Natural killer cell (primary cell): ENCODE measurements at regions not wholly inside any gene's neighbourhood (a gene's known extent, or its start where the extent isn't known, plus 50 kb on each side); places are given as distances from the start of the nearest gene placed in this dataset.

ENCODE experiments used
- ATAC-seq, 3 donors: fragments of 150-1000 bp in 2 of 3; fragments of 200-7000 bp in 1 of 3; cut with Tn5 transposase; 1 replicate in 1 of 3; 2 replicates in 2 of 3; pipeline ENCODE4 v1.10.0; 2021; ENCODE audit warnings: mild to moderate bottlenecking in 2 of 3, moderate library complexity in 2 of 3
- DNase-seq, 2 donors: peaks; one replicate each; pipeline versions ENCODE4 v3.0.0 to v3.0.0-alpha.2; 2013 to 2021; ENCODE audit warnings: mixed read lengths in 1 of 2
- H3K27ac ChIP-seq: one replicate; pipeline ENCODE4 v1.5.1; 2013; ENCODE audit warnings: mild to moderate bottlenecking, low read length
- H3K27me3 ChIP-seq: one replicate; pipeline ENCODE4 v1.6.1; 2013; ENCODE audit warnings: low read length; ENCODE audit not compliant: control insufficient read depth, insufficient read depth
- H3K36me3 ChIP-seq: one replicate; pipeline ENCODE4 v1.6.1; 2013; ENCODE audit warnings: low read length; ENCODE audit not compliant: control insufficient read depth, insufficient read depth
- H3K4me1 ChIP-seq: one replicate; pipeline ENCODE4 v1.6.1; 2013; ENCODE audit warnings: low read length; ENCODE audit not compliant: control insufficient read depth, insufficient read depth
- H3K4me3 ChIP-seq: one replicate; pipeline ENCODE4 v1.5.1; 2013; ENCODE audit warnings: low read length
- H3K9me3 ChIP-seq: one replicate; pipeline ENCODE4 v1.6.1; 2013; ENCODE audit warnings: low read length; ENCODE audit not compliant: control insufficient read depth, insufficient read depth
- H3K27ac Mint-ChIP-seq, 2 donors: one replicate each; pipeline ENCODE4 v1.8.0; 2022; ENCODE audit warnings: mild to moderate bottlenecking in 2 of 2, mixed read lengths in 2 of 2, moderate library complexity in 1 of 2
- H3K27me3 Mint-ChIP-seq, 2 donors: one replicate each; pipeline ENCODE4 v1.8.0; 2022; ENCODE audit warnings: low read depth in 2 of 2, mixed read lengths in 2 of 2
- H3K36me3 Mint-ChIP-seq: one replicate; pipeline ENCODE4 v1.8.0; 2022; ENCODE audit warnings: mixed read lengths
- H3K4me1 Mint-ChIP-seq, 2 donors: one replicate each; pipeline ENCODE4 v1.8.0; 2022; ENCODE audit warnings: mixed read lengths in 2 of 2
- H3K4me3 Mint-ChIP-seq: one replicate; pipeline ENCODE4 v1.8.0; 2022; ENCODE audit warnings: mild to moderate bottlenecking, moderate library complexity, mixed read lengths
- H3K9me3 Mint-ChIP-seq, 2 donors: one replicate each; pipeline ENCODE4 v1.8.0; 2022; ENCODE audit warnings: mixed read lengths in 2 of 2
- WGBS: methylation state at CpG from one replicate; pipeline ENCODE4 v1.1.7; 2013; ENCODE audit warnings: missing lambda C conversion rate; ENCODE audit not compliant: insufficient coverage; 5-methylcytosine and 5-hydroxymethylcytosine counted together
- intact Hi-C: fragments of 100-400 bp; cut with micrococcal nuclease; formaldehyde crosslinking; loops from one replicate; pipeline ENCODE4 v1.14.2; 2022
- TF ChIP-seq, protein P1 (sequence below): fragments of 200-600 bp; IDR thresholded peaks from one replicate; pipeline ENCODE4 v1.8.0; 2022; ENCODE audit warnings: antibody characterized with exemption

DNA sequence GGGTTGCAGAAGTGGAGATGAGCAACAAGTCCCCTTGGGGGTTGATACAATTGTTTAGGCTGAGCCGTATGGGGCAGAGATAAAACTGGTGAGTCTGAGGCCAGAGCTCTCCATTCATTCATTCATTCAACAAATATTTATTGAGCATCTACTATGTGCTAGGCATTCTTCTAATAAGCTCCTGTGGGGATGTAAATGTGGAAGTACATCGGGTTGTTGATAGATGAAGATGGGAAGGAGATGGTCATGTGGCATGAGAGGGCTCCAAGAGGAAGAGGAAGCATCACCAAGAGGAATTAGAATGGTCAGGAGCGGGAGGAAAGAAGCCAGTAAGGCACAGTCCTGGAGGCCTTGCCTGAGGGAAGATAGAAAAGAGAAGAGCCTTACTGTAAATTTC lies 98.7 kb upstream of the MLN start:
- TF ChIP-seq, protein P1, sequence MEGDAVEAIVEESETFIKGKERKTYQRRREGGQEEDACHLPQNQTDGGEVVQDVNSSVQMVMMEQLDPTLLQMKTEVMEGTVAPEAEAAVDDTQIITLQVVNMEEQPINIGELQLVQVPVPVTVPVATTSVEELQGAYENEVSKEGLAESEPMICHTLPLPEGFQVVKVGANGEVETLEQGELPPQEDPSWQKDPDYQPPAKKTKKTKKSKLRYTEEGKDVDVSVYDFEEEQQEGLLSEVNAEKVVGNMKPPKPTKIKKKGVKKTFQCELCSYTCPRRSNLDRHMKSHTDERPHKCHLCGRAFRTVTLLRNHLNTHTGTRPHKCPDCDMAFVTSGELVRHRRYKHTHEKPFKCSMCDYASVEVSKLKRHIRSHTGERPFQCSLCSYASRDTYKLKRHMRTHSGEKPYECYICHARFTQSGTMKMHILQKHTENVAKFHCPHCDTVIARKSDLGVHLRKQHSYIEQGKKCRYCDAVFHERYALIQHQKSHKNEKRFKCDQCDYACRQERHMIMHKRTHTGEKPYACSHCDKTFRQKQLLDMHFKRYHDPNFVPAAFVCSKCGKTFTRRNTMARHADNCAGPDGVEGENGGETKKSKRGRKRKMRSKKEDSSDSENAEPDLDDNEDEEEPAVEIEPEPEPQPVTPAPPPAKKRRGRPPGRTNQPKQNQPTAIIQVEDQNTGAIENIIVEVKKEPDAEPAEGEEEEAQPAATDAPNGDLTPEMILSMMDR: no peak
- no peak overlapping the region for H3K4me3 ChIP-seq
- intact Hi-C loops: no loop called here
- peaks cover 6% of the 10 kb centered on the region for H3K27me3 ChIP-seq
- DNase-seq (no peak), ATAC-seq (no peak)
- H3K36me3 ChIP-seq: no peaks in the 10 kb centered on the region
- H3K27ac ChIP-seq: no peak overlapping the region
- peaks cover 46% of the 10 kb centered on the region for H3K4me1 ChIP-seq
- no peaks in the 10 kb centered on the region for H3K9me3 ChIP-seq
- H3K27ac Mint-ChIP-seq: peak overlapping the region in 1 of 2 donors; percentile 79
- H3K4me1 Mint-ChIP-seq: peaks cover 65 to 68% of the 10 kb centered on the region in 2 donors
- no peaks in the 10 kb centered on the region for H3K9me3 Mint-ChIP-seq
- H3K27me3 Mint-ChIP-seq: peaks cover 45 to 50% of the 10 kb centered on the region in 2 donors
- peak overlapping the region; percentile 2 for H3K4me3 Mint-ChIP-seq
- WGBS: 77% methylated on average over 2 of the region's 3 CpGs
- H3K36me3 Mint-ChIP-seq: no peaks in the 10 kb centered on the region

DNA sequence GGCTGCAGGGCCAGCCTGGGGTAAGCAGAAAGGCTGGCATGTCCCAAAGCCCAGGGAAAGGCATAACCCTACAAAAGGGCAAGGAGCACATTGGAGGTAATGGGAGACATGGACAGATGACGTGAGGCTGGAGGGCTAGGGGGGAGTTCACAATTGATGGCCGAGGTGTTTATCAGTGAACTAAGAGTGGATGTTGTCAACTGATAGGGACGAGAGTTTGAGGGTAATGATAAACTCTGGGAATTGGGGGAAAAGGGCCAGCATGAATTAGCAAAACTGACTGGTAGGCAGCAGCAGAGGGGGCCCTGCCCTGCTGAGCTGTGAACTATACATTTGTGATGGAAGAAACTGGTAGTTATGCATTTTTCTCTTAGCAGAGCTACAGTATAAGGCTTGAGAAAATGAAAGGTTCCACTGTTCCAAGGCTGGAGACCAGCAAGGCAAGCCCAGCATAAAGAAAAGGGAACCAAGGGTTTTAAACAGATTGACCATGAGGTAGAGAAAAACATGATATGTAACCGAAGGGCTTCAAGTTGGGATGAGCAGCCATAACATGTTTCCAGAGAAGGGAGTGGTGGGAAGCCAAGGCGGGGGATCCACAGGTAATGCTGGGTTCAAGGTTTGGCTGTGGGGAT lies 98.1 kb upstream of the MLN start:
- peaks cover 6% of the 10 kb centered on the region for H3K27me3 ChIP-seq
- WGBS: 94% methylated on average over 5 of the region's 5 CpGs
- Mint-ChIP-seq H3K36me3 (no peaks in the 10 kb centered on the region), H3K4me1 (peaks cover 60 to 63% of the 10 kb centered on the region in 2 donors), H3K4me3 (no peak overlapping the region), H3K27me3 (peaks cover 45 to 49% of the 10 kb centered on the region in 2 donors), H3K9me3 (no peaks in the 10 kb centered on the region), H3K27ac (peak overlapping the region in 1 of 2 donors; percentile 79)
- DNase-seq: no peak
- peaks cover 41% of the 10 kb centered on the region for H3K4me1 ChIP-seq
- TF ChIP-seq, protein P1: no peak
- ATAC-seq: no peak
- intact Hi-C loops: no loop called here
- H3K4me3 ChIP-seq: no peak overlapping the region
- no peaks in the 10 kb centered on the region for H3K36me3 ChIP-seq
- H3K27ac ChIP-seq: no peak overlapping the region
- no peaks in the 10 kb centered on the region for H3K9me3 ChIP-seq

DNA sequence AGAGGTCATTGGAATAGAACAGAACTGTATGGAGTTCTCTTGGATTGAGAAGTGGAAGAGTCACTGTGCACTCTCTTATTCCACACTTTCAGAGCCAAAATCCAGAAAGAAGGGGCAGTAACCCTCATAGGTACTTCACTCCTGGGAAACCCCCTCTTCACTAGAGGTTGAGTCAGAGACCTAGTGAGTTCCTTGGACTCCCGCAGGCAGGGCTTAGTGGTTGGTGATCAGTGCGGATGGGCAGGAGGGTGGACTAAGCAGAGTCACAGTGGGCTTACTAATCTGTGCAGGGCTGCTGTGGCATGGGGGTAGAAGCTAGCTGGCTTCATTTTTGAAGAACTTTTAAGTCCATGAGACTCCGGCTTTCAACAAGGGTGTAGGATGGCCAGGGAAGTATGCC lies 95.0 kb upstream of the MLN start:
- H3K9me3 Mint-ChIP-seq: no peaks in the 10 kb centered on the region
- no peak overlapping the region for H3K4me3 Mint-ChIP-seq
- no peak for DNase-seq
- H3K36me3 ChIP-seq: no peaks in the 10 kb centered on the region
- 71% methylated on average over 3 of the region's 3 CpGs for WGBS
- peaks cover 45 to 51% of the 10 kb centered on the region in 2 donors for H3K27me3 Mint-ChIP-seq
- peaks cover 12% of the 10 kb centered on the region for H3K4me1 ChIP-seq
- no peak for ATAC-seq
- no peak overlapping the region for H3K27ac Mint-ChIP-seq
- peaks cover 28 to 32% of the 10 kb centered on the region in 2 donors for H3K4me1 Mint-ChIP-seq
- TF ChIP-seq, protein P1: no peak
- peaks cover 13% of the 10 kb centered on the region for H3K27me3 ChIP-seq
- H3K4me3 ChIP-seq: no peak overlapping the region
- intact Hi-C loops: no loop called here
- H3K36me3 Mint-ChIP-seq: no peaks in the 10 kb centered on the region
- no peaks in the 10 kb centered on the region for H3K9me3 ChIP-seq
- no peak overlapping the region for H3K27ac ChIP-seq
